BLaER1 treated with 17β-estradiol and CSF1 and Interleukin-3, amounts not matched to agents 10 nM and 100 nM (cell line): ENCODE measurements at regions not wholly inside any gene's neighbourhood (a gene's known extent, or its start where the extent isn't known, plus 50 kb on each side); places are given as distances from the start of the nearest gene placed in this dataset.

Experiments
- H3K27ac ChIP-seq, 11 experiments: shearing (Covaris generic); formaldehyde crosslinking; 2 replicates each; pipeline ENCODE4 v1.8.1; 2022
- H3K27me3 ChIP-seq, 11 experiments: shearing (Covaris generic); formaldehyde crosslinking; 2 replicates each; pipeline ENCODE4 v1.8.1; 2022
- H3K36me3 ChIP-seq, 11 experiments: shearing (Covaris generic); formaldehyde crosslinking; 2 replicates each; pipeline ENCODE4 v1.8.1; 2022
- H3K4me1 ChIP-seq, 10 experiments: shearing (Covaris generic); formaldehyde crosslinking; 2 replicates each; pipeline ENCODE4 v1.8.1; 2022
- H3K4me2 ChIP-seq, 11 experiments: shearing (Covaris generic); formaldehyde crosslinking; 2 replicates each; pipeline ENCODE4 v1.8.1; 2022
- H3K4me3 ChIP-seq, 10 experiments: shearing (Covaris generic); formaldehyde crosslinking; 2 replicates each; pipeline ENCODE4 v1.8.1; 2022
- H3K9ac ChIP-seq, 11 experiments: shearing (Covaris generic); formaldehyde crosslinking; 2 replicates each; pipeline ENCODE4 v1.8.1; 2022
- H3K9me3 ChIP-seq, 11 experiments: shearing (Covaris generic); formaldehyde crosslinking; replicated peaks in 1 of 11; 2 replicates each; pipeline ENCODE4 v1.8.1; 2022
- H4K20me1 ChIP-seq, 11 experiments: shearing (Covaris generic); formaldehyde crosslinking; 2 replicates each; pipeline ENCODE4 v1.8.1; 2022
- Cebpa-rat ChIP-seq, 11 experiments: shearing (Covaris generic); IDR thresholded peaks; 2 replicates each; pipeline ENCODE4 v1.8.1; 2022

GRCh38 chr4:31204874-31205273, 484.7 kb downstream of the PCDH7 start:
- H3K4me1 ChIP-seq, result peaks cover 0 to 9% (median 0%) of the 10 kb centered on the region in 10 experiments; a peak in 2 of 20 replicates
- H3K27me3 ChIP-seq, result no peaks in the 10 kb centered on the region
- no peaks in the 10 kb centered on the region for H4K20me1 ChIP-seq
- no peaks in the 10 kb centered on the region for H3K36me3 ChIP-seq
- no peak overlapping the region for H3K4me2 ChIP-seq
- no peak overlapping the region for H3K27ac ChIP-seq
- peaks cover 8 to 30% (median 16%) of the 10 kb centered on the region in 11 experiments for H3K9me3 ChIP-seq
- H3K9ac ChIP-seq, result no peak overlapping the region
- no peak for TF ChIP-seq Cebpa-rat (IDR thresholded peaks at IDR 0.05)
- H3K4me3 ChIP-seq, result no peak overlapping the region

- no peaks in the 10 kb centered on the region for H3K36me3 ChIP-seq
- TF ChIP-seq Cebpa-rat (IDR thresholded peaks at IDR 0.05), result no peak
- H4K20me1 ChIP-seq, result no peaks in the 10 kb centered on the region
- no peak overlapping the region for H3K9ac ChIP-seq
- H3K27me3 ChIP-seq, result no peaks in the 10 kb centered on the region
- H3K4me2 ChIP-seq, result no peak overlapping the region
- H3K4me1 ChIP-seq, result no peaks in the 10 kb centered on the region
- 0 out of 22 replicates have a peak, but pooled peaks cover 0 to 3% (median 0%) of the 10 kb centered on the region in 11 experiments for H3K9me3 ChIP-seq
- no peak overlapping the region for H3K4me3 ChIP-seq
- no peak overlapping the region for H3K27ac ChIP-seq
Measured at GRCh38 chr4:31220921-31221320, 500.8 kb downstream of the PCDH7 start.

- Histone ChIP-seq H3K27me3 (no peaks in the 10 kb centered on the region), H3K36me3 (no peaks in the 10 kb centered on the region), H3K4me2 (no peak overlapping the region), H3K9me3 (no peaks in the 10 kb centered on the region), H3K27ac (no peak overlapping the region), H3K9ac (no peak overlapping the region), H4K20me1 (no peaks in the 10 kb centered on the region), H3K4me1 (no peaks in the 10 kb centered on the region), H3K4me3 (no peak overlapping the region)
- no peak for TF ChIP-seq Cebpa-rat (IDR thresholded peaks at IDR 0.05)
Measured at GRCh38 chr4:31228068-31228467, 507.9 kb downstream of the PCDH7 start.

DNA sequence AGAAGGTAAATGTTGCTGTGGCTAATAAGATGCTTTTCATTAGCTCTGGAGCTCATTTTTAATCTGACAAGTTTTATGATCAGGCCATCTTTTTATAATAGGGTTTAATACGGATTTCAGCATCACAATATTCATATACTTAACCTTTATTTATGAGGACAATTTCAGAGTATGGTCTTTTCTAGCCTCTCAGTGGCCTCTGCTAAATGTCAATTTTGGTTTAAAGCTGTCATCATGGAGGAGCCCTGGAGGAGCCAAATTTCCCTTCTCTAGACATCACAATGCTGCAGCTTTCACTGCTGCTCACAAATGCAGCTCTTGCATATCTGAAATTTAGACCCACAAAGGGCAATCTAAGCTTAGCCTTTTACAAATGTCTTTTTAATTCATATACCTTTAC, 510.4 kb downstream of the PCDH7 start:
- Histone ChIP-seq H3K9me3 (no peaks in the 10 kb centered on the region), H3K4me2 (no peak overlapping the region), H4K20me1 (no peaks in the 10 kb centered on the region), H3K4me3 (no peak overlapping the region), H3K27ac (no peak overlapping the region), H3K9ac (no peak overlapping the region), H3K27me3 (no peaks in the 10 kb centered on the region), H3K36me3 (no peaks in the 10 kb centered on the region), H3K4me1 (no peaks in the 10 kb centered on the region)
- no peak for TF ChIP-seq Cebpa-rat (IDR thresholded peaks at IDR 0.05)

DNA sequence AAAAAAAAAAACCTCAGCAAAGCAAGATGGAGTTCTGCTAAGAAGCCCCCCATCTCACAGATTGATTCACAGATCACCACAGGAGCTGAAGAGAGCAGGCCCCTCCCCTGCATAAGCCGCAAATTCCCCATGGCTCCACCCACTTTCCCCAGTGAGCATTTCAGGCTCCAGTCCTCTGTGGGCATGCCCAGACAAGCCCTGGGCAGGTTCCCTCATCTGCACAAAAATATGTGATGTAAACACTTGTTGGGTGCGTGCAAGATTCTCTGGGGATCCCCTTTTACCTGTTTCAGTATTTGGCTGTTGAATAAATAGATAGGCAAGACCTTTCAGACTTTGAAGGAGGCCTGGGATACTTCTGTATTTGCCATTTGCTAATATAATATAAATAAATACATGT, 514.3 kb downstream of the PCDH7 start:
- TF ChIP-seq Cebpa-rat (IDR thresholded peaks at IDR 0.05), result no peak
- no peaks in the 10 kb centered on the region for H3K4me1 ChIP-seq
- no peaks in the 10 kb centered on the region for H3K27me3 ChIP-seq
- no peak overlapping the region for H3K4me2 ChIP-seq
- no peak overlapping the region for H3K4me3 ChIP-seq
- peaks cover 0 to 7% (median 5%) of the 10 kb centered on the region in 11 experiments; a peak in 6 of 22 replicates for H3K9me3 ChIP-seq
- no peaks in the 10 kb centered on the region for H3K36me3 ChIP-seq
- H3K27ac ChIP-seq, result no peak overlapping the region
- no peak overlapping the region for H3K9ac ChIP-seq
- no peaks in the 10 kb centered on the region for H4K20me1 ChIP-seq

- no peak overlapping the region for H3K4me2 ChIP-seq
- no peaks in the 10 kb centered on the region for H3K27me3 ChIP-seq
Measured at GRCh38 chr4:31234901-31235300, 514.7 kb downstream of the PCDH7 start.

GRCh38 chr4:31236020-31236638, 516.0 kb downstream of the PCDH7 start:
- Histone ChIP-seq H3K4me1 (no peaks in the 10 kb centered on the region), H3K4me3 (no peak overlapping the region), H3K36me3 (no peaks in the 10 kb centered on the region), H4K20me1 (no peaks in the 10 kb centered on the region), H3K9ac (no peak overlapping the region), H3K4me2 (no peak overlapping the region), H3K9me3 (peaks cover 0 to 7% (median 5%) of the 10 kb centered on the region in 11 experiments; a peak in 6 of 22 replicates), H3K27ac (no peak overlapping the region), H3K27me3 (no peaks in the 10 kb centered on the region)
- TF ChIP-seq Cebpa-rat (IDR thresholded peaks at IDR 0.05), result no peak

More at GRCh38 chr4:31234901-31235300, 514.7 kb downstream of the PCDH7 start:
- Histone ChIP-seq H3K9me3 (peaks cover 0 to 7% (median 5%) of the 10 kb centered on the region in 11 experiments; a peak in 6 of 22 replicates), H3K36me3 (no peaks in the 10 kb centered on the region), H3K4me1 (no peaks in the 10 kb centered on the region), H3K9ac (no peak overlapping the region), H3K27ac (no peak overlapping the region), H3K4me3 (no peak overlapping the region), H4K20me1 (no peaks in the 10 kb centered on the region)
- no peak for TF ChIP-seq Cebpa-rat (IDR thresholded peaks at IDR 0.05)

- no peaks in the 10 kb centered on the region for H4K20me1 ChIP-seq
- no peaks in the 10 kb centered on the region for H3K36me3 ChIP-seq
- no peak overlapping the region for H3K27ac ChIP-seq
- H3K4me3 ChIP-seq, result no peak overlapping the region
- H3K4me2 ChIP-seq, result no peak overlapping the region
- H3K4me1 ChIP-seq, result no peaks in the 10 kb centered on the region
- H3K9ac ChIP-seq, result no peak overlapping the region
- H3K27me3 ChIP-seq, result no peaks in the 10 kb centered on the region
- no peak for TF ChIP-seq Cebpa-rat (IDR thresholded peaks at IDR 0.05)
- peaks cover 0 to 7% (median 5%) of the 10 kb centered on the region in 11 experiments; a peak in 6 of 22 replicates for H3K9me3 ChIP-seq
Measured at GRCh38 chr4:31236639-31237173, 516.5 kb downstream of the PCDH7 start.

DNA sequence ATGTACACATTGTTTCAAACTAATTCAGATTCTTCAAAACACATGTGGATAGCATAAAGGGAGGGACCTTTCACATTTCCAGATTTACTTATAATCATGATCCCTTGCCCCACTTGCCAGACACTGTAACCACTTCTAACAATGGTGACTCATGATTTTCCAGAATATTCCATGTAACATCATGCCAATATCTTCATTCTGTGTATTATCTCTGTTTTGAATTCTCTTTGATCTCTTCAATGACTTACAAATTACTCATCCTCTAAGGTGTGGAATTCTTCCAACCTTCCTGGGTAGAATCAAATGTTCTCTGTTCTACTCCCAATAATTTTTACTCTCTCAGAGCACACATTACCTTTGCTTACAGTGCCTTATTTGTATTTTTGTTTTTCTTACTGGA, 517.1 kb downstream of the PCDH7 start:
- Histone ChIP-seq H4K20me1 (no peaks in the 10 kb centered on the region), H3K4me1 (no peaks in the 10 kb centered on the region), H3K9me3 (peaks cover 0 to 7% (median 5%) of the 10 kb centered on the region in 11 experiments; a peak in 6 of 22 replicates), H3K36me3 (no peaks in the 10 kb centered on the region), H3K27ac (no peak overlapping the region), H3K27me3 (no peaks in the 10 kb centered on the region), H3K4me3 (no peak overlapping the region), H3K4me2 (no peak overlapping the region), H3K9ac (no peak overlapping the region)
- TF ChIP-seq Cebpa-rat (IDR thresholded peaks at IDR 0.05), result no peak

DNA sequence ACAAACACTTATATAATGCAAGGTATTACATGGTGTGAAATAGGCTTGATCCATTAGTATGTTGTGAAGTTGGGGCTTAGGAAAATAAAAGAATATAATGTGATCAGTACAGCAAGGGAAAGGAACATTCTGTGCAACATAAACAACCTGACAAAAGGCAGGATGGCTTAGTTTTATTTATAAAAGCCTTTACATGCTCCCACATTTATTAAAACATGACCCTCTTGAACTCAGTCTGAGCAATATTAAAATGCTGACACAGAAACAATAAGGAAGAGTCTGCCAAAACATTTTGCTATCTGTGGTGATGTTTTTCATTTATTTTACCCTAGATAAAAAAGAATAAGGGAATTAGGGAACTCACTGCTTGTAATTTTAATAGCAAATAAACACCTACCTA, 519.7 kb downstream of the PCDH7 start:
- no peak overlapping the region for H3K9ac ChIP-seq
- no peak overlapping the region for H3K27ac ChIP-seq
- H3K9me3 ChIP-seq, result peaks cover 0 to 7% (median 5%) of the 10 kb centered on the region in 11 experiments; a peak in 6 of 22 replicates
- no peak for TF ChIP-seq Cebpa-rat (IDR thresholded peaks at IDR 0.05)
- no peaks in the 10 kb centered on the region for H3K4me1 ChIP-seq
- no peaks in the 10 kb centered on the region for H3K27me3 ChIP-seq
- H3K4me3 ChIP-seq, result no peak overlapping the region
- no peak overlapping the region for H3K4me2 ChIP-seq
- H3K36me3 ChIP-seq, result no peaks in the 10 kb centered on the region
- no peaks in the 10 kb centered on the region for H4K20me1 ChIP-seq
